ENCODE measurements at regions not wholly inside any gene's neighbourhood (a gene's known extent, or its start where the extent isn't known, plus 50 kb on each side); places are given as distances from the start of the nearest gene placed in this dataset.

GRCh38 chr13:112253631-112254030 is 122.5 kb upstream of the SPACA7 start:
- H3K9me3 Mint-ChIP-seq, result no peaks in the 10 kb centered on the region
- no peaks in the 10 kb centered on the region for H3K27me3 ChIP-seq (ENCODE audit: insufficient read depth)
- no peak overlapping the region for H3K27ac Mint-ChIP-seq

More at GRCh38 chr13:112253631-112254030, 122.5 kb upstream of the SPACA7 start:
- Histone ChIP-seq H2AFZ (no peak overlapping the region), H3F3A (replicated peaks; ENCODE audit: low read depth) (no peaks in the 10 kb centered on the region), H3K27ac (ENCODE audit: low read depth) (no peak overlapping the region), H3K4me2 (no peak overlapping the region), H3K4me1 (ENCODE audit: insufficient read depth) (no peaks in the 10 kb centered on the region), H4K20me1 (replicated peaks; ENCODE audit: insufficient read depth) (no peaks in the 10 kb centered on the region), H3K79me2 (replicated peaks; ENCODE audit: insufficient read depth) (no peaks in the 10 kb centered on the region), H3K36me3 (ENCODE audit: insufficient read depth) (no peaks in the 10 kb centered on the region), H3K9me2 (ENCODE audit: insufficient read depth) (no peaks in the 10 kb centered on the region), H3K4me3 (no peak overlapping the region)
- H3K27me3 Mint-ChIP-seq (ENCODE audit: insufficient read depth, low read depth, poor library complexity), result peaks cover 7% of the 10 kb centered on the region
- ATAC-seq (no peak), DNase-seq (ENCODE audit: low spot score) (no peak)
- no peak for TF ChIP-seq NANOG (IDR thresholded peaks at IDR 0.05; ENCODE audit: borderline replicate concordance)
- TF ChIP-seq ETS1 (IDR thresholded peaks at IDR 0.05), result no peak
- no peak for TF ChIP-seq JUNB (IDR thresholded peaks at IDR 0.05; ENCODE audit: unreplicated experiment)
- no peak for TF ChIP-seq EZH2 (IDR thresholded peaks at IDR 0.05; ENCODE audit: low read depth, unreplicated experiment)
- TF ChIP-seq CTCF (conservative IDR thresholded peaks at IDR 0.05; ENCODE audit: low read depth in 2 of 2), result no peak
- no peak for TF ChIP-seq STAT1 (IDR thresholded peaks at IDR 0.05; ENCODE audit: unreplicated experiment)
- no peak for TF ChIP-seq ZNF331 (CRISPR knock-in tag; IDR thresholded peaks at IDR 0.05; ENCODE audit: low read depth)
- TF ChIP-seq CREB1 (CRISPR knock-in tag; IDR thresholded peaks at IDR 0.05; ENCODE audit: low read depth), result no peak
- TF ChIP-seq, protein P1, sequence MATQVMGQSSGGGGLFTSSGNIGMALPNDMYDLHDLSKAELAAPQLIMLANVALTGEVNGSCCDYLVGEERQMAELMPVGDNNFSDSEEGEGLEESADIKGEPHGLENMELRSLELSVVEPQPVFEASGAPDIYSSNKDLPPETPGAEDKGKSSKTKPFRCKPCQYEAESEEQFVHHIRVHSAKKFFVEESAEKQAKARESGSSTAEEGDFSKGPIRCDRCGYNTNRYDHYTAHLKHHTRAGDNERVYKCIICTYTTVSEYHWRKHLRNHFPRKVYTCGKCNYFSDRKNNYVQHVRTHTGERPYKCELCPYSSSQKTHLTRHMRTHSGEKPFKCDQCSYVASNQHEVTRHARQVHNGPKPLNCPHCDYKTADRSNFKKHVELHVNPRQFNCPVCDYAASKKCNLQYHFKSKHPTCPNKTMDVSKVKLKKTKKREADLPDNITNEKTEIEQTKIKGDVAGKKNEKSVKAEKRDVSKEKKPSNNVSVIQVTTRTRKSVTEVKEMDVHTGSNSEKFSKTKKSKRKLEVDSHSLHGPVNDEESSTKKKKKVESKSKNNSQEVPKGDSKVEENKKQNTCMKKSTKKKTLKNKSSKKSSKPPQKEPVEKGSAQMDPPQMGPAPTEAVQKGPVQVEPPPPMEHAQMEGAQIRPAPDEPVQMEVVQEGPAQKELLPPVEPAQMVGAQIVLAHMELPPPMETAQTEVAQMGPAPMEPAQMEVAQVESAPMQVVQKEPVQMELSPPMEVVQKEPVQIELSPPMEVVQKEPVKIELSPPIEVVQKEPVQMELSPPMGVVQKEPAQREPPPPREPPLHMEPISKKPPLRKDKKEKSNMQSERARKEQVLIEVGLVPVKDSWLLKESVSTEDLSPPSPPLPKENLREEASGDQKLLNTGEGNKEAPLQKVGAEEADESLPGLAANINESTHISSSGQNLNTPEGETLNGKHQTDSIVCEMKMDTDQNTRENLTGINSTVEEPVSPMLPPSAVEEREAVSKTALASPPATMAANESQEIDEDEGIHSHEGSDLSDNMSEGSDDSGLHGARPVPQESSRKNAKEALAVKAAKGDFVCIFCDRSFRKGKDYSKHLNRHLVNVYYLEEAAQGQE (IDR thresholded peaks at IDR 0.05; ENCODE audit: unreplicated experiment), result no peak
- TF ChIP-seq ZNF114 (CRISPR knock-in tag; IDR thresholded peaks at IDR 0.05), result no peak
- no peak for TF ChIP-seq POLR2AphosphoS5 (IDR thresholded peaks at IDR 0.05; ENCODE audit: low read depth)
- TF ChIP-seq EZH2phosphoT487 (IDR thresholded peaks at IDR 0.05; ENCODE audit: unreplicated experiment), result no peak
- TF ChIP-seq ZNF462 (CRISPR knock-in tag; IDR thresholded peaks at IDR 0.05), result no peak
- H3K36me3 Mint-ChIP-seq (ENCODE audit: low read depth), result no peaks in the 10 kb centered on the region; the same call in 2 of the 3 replicates
- H3K4me3 Mint-ChIP-seq, result no peak overlapping the region
- H3K4me1 Mint-ChIP-seq, result 0 out of 3 replicates have a peak, but pooled peaks cover under 1% of the 10 kb centered on the region

Data from GM23338 (cell line).